ENCODE measurements at regions not wholly inside any gene's neighbourhood (a gene's known extent, or its start where the extent isn't known, plus 50 kb on each side); places are given as distances from the start of the nearest gene placed in this dataset.

GRCh38 chr6:19722999-19723398 is 114.2 kb upstream of the ID4 start:
- FAIRE-seq (no peak), ATAC-seq (no peak), DNase-seq (ENCODE audit: extremely low read depth in 1 of 4, low spot score in 3 of 4) (no peak)
- Histone ChIP-seq H3K27me3 (ENCODE audit: control insufficient read depth in 2 of 2, insufficient read depth in 2 of 2, low read length in 2 of 2) (no peaks in the 10 kb centered on the region), H4K20me1 (replicated peaks; ENCODE audit: control insufficient read depth, insufficient read depth, low read length) (no peaks in the 10 kb centered on the region), H3K4me2 (ENCODE audit: insufficient read depth, low read length) (no peak overlapping the region), H3K79me2 (ENCODE audit: control insufficient read depth, insufficient read depth, low read length) (no peaks in the 10 kb centered on the region), H3K4me3 (no peak overlapping the region), H3K27ac (ENCODE audit: extremely low read depth, low read depth, low read length) (no peak overlapping the region), H3K4me1 (replicated peaks in 1 of 2; ENCODE audit: control insufficient read depth in 2 of 2, insufficient read depth in 2 of 2, low read length in 2 of 2) (no peaks in the 10 kb centered on the region), H3K36me3 (ENCODE audit: control insufficient read depth, insufficient read depth, low read length) (no peaks in the 10 kb centered on the region), H3K9me1 (ENCODE audit: control insufficient read depth, insufficient read depth, low read length) (peaks cover 3% of the 10 kb centered on the region), H3K9me3 (replicated peaks; ENCODE audit: control insufficient read depth, insufficient read depth, low read depth, low read length) (no peaks in the 10 kb centered on the region), H3K9ac (ENCODE audit: insufficient read depth in 1 of 2, low read depth in 2 of 2, low read length in 2 of 2) (no peak overlapping the region), H2AFZ (ENCODE audit: low read depth, low read length) (no peak overlapping the region)
- CTCF ChIA-PET (ENCODE audit: low intra/inter-chr PET ratio) = no interaction called here
- no TSS peak for BruUV-seq (replicated peaks)
- intact Hi-C loops (cut with micrococcal nuclease) (no loop called here), in situ Hi-C loops (cut with MboI) (no loop called here)
- TF ChIP-seq PHTF2 (CRISPR knock-in tag; IDR thresholded peaks at IDR 0.05) (no peak), PBX2 (CRISPR knock-in tag; IDR thresholded peaks at IDR 0.05; ENCODE audit: low read depth) (no peak), PBX2 (tag; conservative IDR thresholded peaks at IDR 0.05; ENCODE audit: low read depth) (no peak), NR1H2 (CRISPR knock-in tag; IDR thresholded peaks at IDR 0.05) (no peak), NR2C1 (IDR thresholded peaks at IDR 0.05) (no peak), NR2C1 (tag; IDR thresholded peaks at IDR 0.05) (no peak)
- under 1% methylated on average over 6 of the region's 6 CpGs for WGBS (ENCODE audit: insufficient coverage, low coverage, missing lambda C conversion rate)
- POLR2A ChIA-PET = no interaction called here
